ENCODE measurements at regions not wholly inside any gene's neighbourhood (a gene's known extent, or its start where the extent isn't known, plus 50 kb on each side); places are given as distances from the start of the nearest gene placed in this dataset.
A peak's percentile ranks its signal among the peaks of the same experiment; 100 is the strongest.

GRCh38 chr5:5658889-5659465 lies 236.5 kb downstream of the ICE1 start:
- no peak overlapping the region for H3K27ac ChIP-seq (ENCODE audit: low read depth in 1 of 3, low read length in 2 of 3)
- no peaks in the 10 kb centered on the region for H3K9me3 ChIP-seq (ENCODE audit: control insufficient read depth in 2 of 2, insufficient read depth in 1 of 2, low read depth in 1 of 2, low read length in 1 of 2)
- H3K4me1 ChIP-seq (ENCODE audit: control insufficient read depth in 3 of 3, insufficient read depth in 2 of 3, low read depth in 1 of 3, low read length in 2 of 3): no peaks in the 10 kb centered on the region
- H3K27me3 ChIP-seq (ENCODE audit: control insufficient read depth in 3 of 3, insufficient read depth in 3 of 3, low read length in 3 of 3): no peaks in the 10 kb centered on the region
- no peaks in the 10 kb centered on the region for H3K36me3 ChIP-seq (ENCODE audit: control insufficient read depth in 3 of 3, insufficient read depth in 2 of 3, low read depth in 1 of 3, low read length in 3 of 3)
- DNase-seq (no peak), FAIRE-seq (no peak)
- no peak overlapping the region for H3K4me3 ChIP-seq (ENCODE audit: low read depth in 1 of 3, low read length in 3 of 3)
- 69 to 77% (median 73%) methylated on average over 3 of the region's 3 CpGs for WGBS, 3 donors

GRCh38 chr5:5658226-5658625 lies 235.7 kb downstream of the ICE1 start:
- H3K36me3 ChIP-seq (ENCODE audit: control insufficient read depth in 3 of 3, insufficient read depth in 2 of 3, low read depth in 1 of 3, low read length in 3 of 3): no peaks in the 10 kb centered on the region
- H3K4me1 ChIP-seq (ENCODE audit: control insufficient read depth in 3 of 3, insufficient read depth in 2 of 3, low read depth in 1 of 3, low read length in 2 of 3): no peaks in the 10 kb centered on the region
- peak overlapping the region in 1 of 3 donors; percentile 47 for H3K27ac ChIP-seq (ENCODE audit: low read depth in 1 of 3, low read length in 2 of 3)
- H3K9me3 ChIP-seq (ENCODE audit: control insufficient read depth in 2 of 2, insufficient read depth in 1 of 2, low read depth in 1 of 2, low read length in 1 of 2): no peaks in the 10 kb centered on the region
- FAIRE-seq (no peak), DNase-seq (peak; percentile 2)
- H3K4me3 ChIP-seq (ENCODE audit: low read depth in 1 of 3, low read length in 3 of 3): no peak overlapping the region
- 27 to 45% (median 28%) methylated on average over 4 of the region's 4 CpGs for WGBS, 3 donors
- no peaks in the 10 kb centered on the region for H3K27me3 ChIP-seq (ENCODE audit: control insufficient read depth in 3 of 3, insufficient read depth in 3 of 3, low read length in 3 of 3)

GRCh38 chr5:5652181-5652580 lies 229.7 kb downstream of the ICE1 start:
- WGBS, 3 donors: 84 to 94% (median 88%) methylated on average over 13 of the region's 13 CpGs
- FAIRE-seq (no peak), DNase-seq (no peak)
- no peak overlapping the region for H3K4me3 ChIP-seq (ENCODE audit: low read depth in 1 of 3, low read length in 3 of 3)
- no peaks in the 10 kb centered on the region for H3K27me3 ChIP-seq (ENCODE audit: control insufficient read depth in 3 of 3, insufficient read depth in 3 of 3, low read length in 3 of 3)
- H3K27ac ChIP-seq (ENCODE audit: low read depth in 1 of 3, low read length in 2 of 3): no peak overlapping the region
- peaks cover 0 to 3% of the 10 kb centered on the region in 2 donors for H3K9me3 ChIP-seq (ENCODE audit: control insufficient read depth in 2 of 2, insufficient read depth in 1 of 2, low read depth in 1 of 2, low read length in 1 of 2)
- H3K4me1 ChIP-seq (ENCODE audit: control insufficient read depth in 3 of 3, insufficient read depth in 2 of 3, low read depth in 1 of 3, low read length in 2 of 3): no peaks in the 10 kb centered on the region
- H3K36me3 ChIP-seq (ENCODE audit: control insufficient read depth in 3 of 3, insufficient read depth in 2 of 3, low read depth in 1 of 3, low read length in 3 of 3): no peaks in the 10 kb centered on the region

GRCh38 chr5:5650949-5651348 lies 228.5 kb downstream of the ICE1 start:
- DNase-seq: no peak
- no peak overlapping the region for H3K4me3 ChIP-seq (ENCODE audit: low read depth in 1 of 3, low read length in 3 of 3)
- H3K27ac ChIP-seq (ENCODE audit: low read depth in 1 of 3, low read length in 2 of 3): no peak overlapping the region
- H3K27me3 ChIP-seq (ENCODE audit: control insufficient read depth in 3 of 3, insufficient read depth in 3 of 3, low read length in 3 of 3): no peaks in the 10 kb centered on the region
- no peaks in the 10 kb centered on the region for H3K4me1 ChIP-seq (ENCODE audit: control insufficient read depth in 3 of 3, insufficient read depth in 2 of 3, low read depth in 1 of 3, low read length in 2 of 3)
- no peaks in the 10 kb centered on the region for H3K36me3 ChIP-seq (ENCODE audit: control insufficient read depth in 3 of 3, insufficient read depth in 2 of 3, low read depth in 1 of 3, low read length in 3 of 3)
- 96 to 98% (median 97%) methylated on average over 2 of the region's 2 CpGs for WGBS, 3 donors
- H3K9me3 ChIP-seq (ENCODE audit: control insufficient read depth in 2 of 2, insufficient read depth in 1 of 2, low read depth in 1 of 2, low read length in 1 of 2): peaks cover 0 to 3% of the 10 kb centered on the region in 2 donors
- no peak for FAIRE-seq

GRCh38 chr5:5650242-5650641 lies 227.8 kb downstream of the ICE1 start:
- H3K27me3 ChIP-seq (ENCODE audit: control insufficient read depth in 3 of 3, insufficient read depth in 3 of 3, low read length in 3 of 3): no peaks in the 10 kb centered on the region
- no peak overlapping the region for H3K27ac ChIP-seq (ENCODE audit: low read depth in 1 of 3, low read length in 2 of 3)
- FAIRE-seq (no peak), DNase-seq (no peak)
- no peaks in the 10 kb centered on the region for H3K4me1 ChIP-seq (ENCODE audit: control insufficient read depth in 3 of 3, insufficient read depth in 2 of 3, low read depth in 1 of 3, low read length in 2 of 3)
- peaks cover 0 to 3% of the 10 kb centered on the region in 2 donors for H3K9me3 ChIP-seq (ENCODE audit: control insufficient read depth in 2 of 2, insufficient read depth in 1 of 2, low read depth in 1 of 2, low read length in 1 of 2)
- WGBS, 3 donors: 44 to 57% (median 47%) methylated on average over 5 of the region's 5 CpGs
- no peak overlapping the region for H3K4me3 ChIP-seq (ENCODE audit: low read depth in 1 of 3, low read length in 3 of 3)
- H3K36me3 ChIP-seq (ENCODE audit: control insufficient read depth in 3 of 3, insufficient read depth in 2 of 3, low read depth in 1 of 3, low read length in 3 of 3): no peaks in the 10 kb centered on the region

- Histone ChIP-seq H3K4me1 (ENCODE audit: control insufficient read depth in 3 of 3, insufficient read depth in 2 of 3, low read depth in 1 of 3, low read length in 2 of 3) (no peaks in the 10 kb centered on the region), H3K27ac (ENCODE audit: low read depth in 1 of 3, low read length in 2 of 3) (no peak overlapping the region), H3K9me3 (ENCODE audit: control insufficient read depth in 2 of 2, insufficient read depth in 1 of 2, low read depth in 1 of 2, low read length in 1 of 2) (peaks cover 0 to 3% of the 10 kb centered on the region in 2 donors), H3K4me3 (ENCODE audit: low read depth in 1 of 3, low read length in 3 of 3) (no peak overlapping the region), H3K36me3 (ENCODE audit: control insufficient read depth in 3 of 3, insufficient read depth in 2 of 3, low read depth in 1 of 3, low read length in 3 of 3) (no peaks in the 10 kb centered on the region), H3K27me3 (ENCODE audit: control insufficient read depth in 3 of 3, insufficient read depth in 3 of 3, low read length in 3 of 3) (no peaks in the 10 kb centered on the region)
- DNase-seq: no peak
- 69 to 71% (median 71%) methylated on average over 5 of the region's 5 CpGs for WGBS, 3 donors
- FAIRE-seq: no peak
Observed at GRCh38 chr5:5649641-5650040, 227.2 kb downstream of the ICE1 start.

- Histone ChIP-seq H3K27me3 (ENCODE audit: control insufficient read depth in 3 of 3, insufficient read depth in 3 of 3, low read length in 3 of 3) (no peaks in the 10 kb centered on the region), H3K4me3 (ENCODE audit: low read depth in 1 of 3, low read length in 3 of 3) (no peak overlapping the region), H3K27ac (ENCODE audit: low read depth in 1 of 3, low read length in 2 of 3) (no peak overlapping the region), H3K4me1 (ENCODE audit: control insufficient read depth in 3 of 3, insufficient read depth in 2 of 3, low read depth in 1 of 3, low read length in 2 of 3) (no peaks in the 10 kb centered on the region), H3K36me3 (ENCODE audit: control insufficient read depth in 3 of 3, insufficient read depth in 2 of 3, low read depth in 1 of 3, low read length in 3 of 3) (no peaks in the 10 kb centered on the region), H3K9me3 (ENCODE audit: control insufficient read depth in 2 of 2, insufficient read depth in 1 of 2, low read depth in 1 of 2, low read length in 1 of 2) (peaks cover 0 to 3% of the 10 kb centered on the region in 2 donors)
- WGBS, 3 donors: 76 to 89% (median 77%) methylated on average over 7 of the region's 7 CpGs
- DNase-seq: no peak
- no peak for FAIRE-seq
Observed at GRCh38 chr5:5648694-5649093, 226.2 kb downstream of the ICE1 start.

GRCh38 chr5:5645891-5646290 lies 223.4 kb downstream of the ICE1 start:
- peaks cover 0 to 3% of the 10 kb centered on the region in 2 donors for H3K9me3 ChIP-seq (ENCODE audit: control insufficient read depth in 2 of 2, insufficient read depth in 1 of 2, low read depth in 1 of 2, low read length in 1 of 2)
- no peak overlapping the region for H3K27ac ChIP-seq (ENCODE audit: low read depth in 1 of 3, low read length in 2 of 3)
- 76 to 89% (median 87%) methylated on average over 5 of the region's 5 CpGs for WGBS, 3 donors
- no peak overlapping the region for H3K4me3 ChIP-seq (ENCODE audit: low read depth in 1 of 3, low read length in 3 of 3)
- H3K27me3 ChIP-seq (ENCODE audit: control insufficient read depth in 3 of 3, insufficient read depth in 3 of 3, low read length in 3 of 3): no peaks in the 10 kb centered on the region
- FAIRE-seq (no peak), DNase-seq (no peak)
- H3K4me1 ChIP-seq (ENCODE audit: control insufficient read depth in 3 of 3, insufficient read depth in 2 of 3, low read depth in 1 of 3, low read length in 2 of 3): no peaks in the 10 kb centered on the region
- no peaks in the 10 kb centered on the region for H3K36me3 ChIP-seq (ENCODE audit: control insufficient read depth in 3 of 3, insufficient read depth in 2 of 3, low read depth in 1 of 3, low read length in 3 of 3)

- WGBS, 3 donors: 54 to 75% (median 73%) methylated on average over 2 of the region's 2 CpGs
- Histone ChIP-seq H3K4me3 (ENCODE audit: low read depth in 1 of 3, low read length in 3 of 3) (no peak overlapping the region), H3K9me3 (ENCODE audit: control insufficient read depth in 2 of 2, insufficient read depth in 1 of 2, low read depth in 1 of 2, low read length in 1 of 2) (peaks cover 0 to 3% of the 10 kb centered on the region in 2 donors), H3K36me3 (ENCODE audit: control insufficient read depth in 3 of 3, insufficient read depth in 2 of 3, low read depth in 1 of 3, low read length in 3 of 3) (no peaks in the 10 kb centered on the region), H3K27ac (ENCODE audit: low read depth in 1 of 3, low read length in 2 of 3) (no peak overlapping the region), H3K27me3 (ENCODE audit: control insufficient read depth in 3 of 3, insufficient read depth in 3 of 3, low read length in 3 of 3) (no peaks in the 10 kb centered on the region), H3K4me1 (ENCODE audit: control insufficient read depth in 3 of 3, insufficient read depth in 2 of 3, low read depth in 1 of 3, low read length in 2 of 3) (no peaks in the 10 kb centered on the region)
- no peak for FAIRE-seq
- no peak for DNase-seq
Observed at GRCh38 chr5:5645198-5645597, 222.7 kb downstream of the ICE1 start.

All from small intestine (tissue), 7 donors.